ENCODE measurements at regions not wholly inside any gene's neighbourhood (a gene's known extent, or its start where the extent isn't known, plus 50 kb on each side); places are given as distances from the start of the nearest gene placed in this dataset.

DNA sequence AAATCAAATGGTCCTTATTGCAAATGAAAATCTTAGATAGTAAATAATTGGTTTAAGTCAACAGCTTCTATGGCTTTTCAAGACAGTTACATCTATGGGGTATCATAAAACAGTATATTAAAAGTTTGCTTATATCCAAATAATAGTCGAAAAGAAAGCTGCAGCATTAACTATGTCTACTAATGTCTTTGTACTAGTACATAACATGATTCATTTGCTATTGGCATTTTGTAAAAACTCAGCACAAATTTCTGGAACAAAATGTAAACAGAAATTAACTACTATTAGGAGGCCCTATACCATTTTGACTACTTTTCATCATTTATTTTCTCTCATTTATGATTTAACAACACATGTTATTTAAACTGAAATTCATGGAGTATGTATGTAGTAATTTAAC is 1435.2 kb upstream of the PRR20A start:
- TF ChIP-seq POLR2AphosphoS5 (IDR thresholded peaks at IDR 0.05; ENCODE audit: borderline replicate concordance, low read depth, low read length) (no peak), EZH2 (IDR thresholded peaks at IDR 0.05) (no peak), FOXP2 (optimal IDR thresholded peaks at IDR 0.05; ENCODE audit: control extremely low read depth, extremely low read length, insufficient read depth) (no peak)
